NCI-H748 treated with DMSO at 0.1 percent for 48 hours (cell line): ENCODE measurements at regions not wholly inside any gene's neighbourhood (a gene's known extent, or its start where the extent isn't known, plus 50 kb on each side); places are given as distances from the start of the nearest gene placed in this dataset.
A peak's percentile ranks its signal among the peaks of the same experiment; 100 is the strongest.
"Not testable (repeated sequence)": the region's sequence is repeated elsewhere in the genome, so short reads cannot be mapped to it uniquely, and the experiment has no call there.

Experiments
- DNase-seq: peaks from one replicate; lab custom pipeline; 2025; lab: John Stamatoyannopoulos, UW

DNA sequence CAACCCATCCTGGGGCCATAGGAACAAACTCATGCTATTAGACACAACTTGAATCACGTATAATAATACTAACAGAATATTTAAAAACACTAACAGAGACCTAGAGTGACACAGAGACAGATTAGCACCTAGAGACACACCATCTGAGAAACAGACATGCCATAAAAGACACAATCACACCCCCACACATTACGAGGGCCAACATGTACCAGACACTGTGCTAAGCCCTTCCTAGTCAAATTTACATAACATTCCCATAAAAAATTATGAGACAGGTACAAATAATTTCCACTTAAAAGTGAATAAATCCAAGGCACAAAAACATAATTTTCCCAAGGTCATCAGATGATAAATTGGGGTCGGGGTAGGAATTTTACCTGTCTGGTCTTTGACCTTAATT, 141.1 kb upstream of the PRSS16 start:
- no peak for DNase-seq

DNA sequence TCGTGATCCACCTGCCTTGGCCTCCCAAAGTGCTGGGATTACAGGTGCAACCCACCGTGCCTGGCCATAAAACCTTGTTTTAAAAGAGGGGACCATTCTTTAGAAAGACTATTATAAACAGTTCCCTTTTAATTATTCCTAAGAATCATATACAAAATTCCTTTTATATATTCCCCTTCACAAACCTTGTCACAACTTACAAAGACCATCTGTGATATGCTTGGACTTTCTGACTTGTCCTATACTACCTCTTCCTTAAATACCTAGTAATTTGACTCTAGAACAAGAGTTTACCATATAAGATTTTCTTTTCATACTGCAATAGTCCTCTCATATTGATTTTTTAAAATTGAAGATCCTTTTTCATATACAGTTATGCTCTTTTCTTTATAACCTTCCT, 135.8 kb upstream of the PRSS16 start:
- no peak for DNase-seq

DNA sequence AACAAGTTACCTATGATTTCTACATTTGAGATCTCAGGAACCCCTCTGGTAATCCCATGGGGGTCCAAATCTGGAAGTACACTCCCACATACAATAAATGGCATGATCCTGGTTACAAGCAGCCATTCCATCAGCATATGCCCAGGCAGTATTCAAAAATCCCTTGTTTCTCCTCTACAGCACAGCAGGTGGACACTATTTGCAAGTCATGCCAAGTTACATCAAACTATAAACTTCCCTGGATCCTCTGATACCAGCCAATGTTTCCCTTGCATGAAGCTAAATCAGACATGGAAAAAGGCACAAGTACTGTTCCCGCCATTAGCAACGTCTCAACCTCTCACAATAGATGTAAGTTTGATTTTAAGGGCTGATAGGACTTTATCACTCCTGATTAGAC, 134.5 kb upstream of the PRSS16 start:
- DNase-seq = no peak

DNA sequence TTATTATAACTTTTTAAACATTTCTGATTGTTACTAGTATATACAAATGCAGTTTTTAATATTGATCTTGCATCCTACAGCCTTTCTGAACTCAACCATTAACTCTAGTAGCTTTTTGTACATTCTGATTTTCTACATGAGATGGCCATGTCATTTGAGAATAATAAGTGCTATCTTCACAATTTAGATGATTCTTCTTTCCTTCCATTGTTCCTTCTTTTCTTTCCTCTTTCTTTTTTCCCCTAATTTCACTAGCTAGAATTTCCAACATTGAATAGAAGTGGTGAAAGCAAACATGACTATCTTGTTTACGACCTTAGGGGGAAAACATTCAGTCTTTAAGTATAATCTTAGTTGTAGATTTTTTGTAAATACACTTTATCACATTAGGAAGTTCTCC, 128.2 kb upstream of the PRSS16 start:
- DNase-seq = no peak

DNA sequence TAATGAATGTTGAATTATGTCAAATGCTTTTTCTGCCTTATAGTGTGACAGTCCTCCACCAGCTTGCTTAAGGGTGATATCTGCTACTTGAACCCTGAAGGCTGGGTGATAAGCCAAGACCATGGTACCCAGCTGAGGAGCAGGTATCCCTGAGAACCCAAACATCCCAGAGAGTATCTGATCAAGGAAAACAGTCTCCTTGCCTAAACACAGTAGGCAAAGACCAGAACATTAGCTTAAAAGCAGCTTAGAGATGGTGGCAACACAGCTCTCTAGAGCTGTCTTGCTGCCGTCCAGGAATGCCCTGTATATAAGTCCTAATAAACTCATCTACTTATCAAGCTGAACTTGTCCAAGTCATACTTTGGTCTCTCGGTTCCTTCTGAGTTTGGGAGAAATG, 127.7 kb upstream of the PRSS16 start:
- DNase-seq = no peak

DNA sequence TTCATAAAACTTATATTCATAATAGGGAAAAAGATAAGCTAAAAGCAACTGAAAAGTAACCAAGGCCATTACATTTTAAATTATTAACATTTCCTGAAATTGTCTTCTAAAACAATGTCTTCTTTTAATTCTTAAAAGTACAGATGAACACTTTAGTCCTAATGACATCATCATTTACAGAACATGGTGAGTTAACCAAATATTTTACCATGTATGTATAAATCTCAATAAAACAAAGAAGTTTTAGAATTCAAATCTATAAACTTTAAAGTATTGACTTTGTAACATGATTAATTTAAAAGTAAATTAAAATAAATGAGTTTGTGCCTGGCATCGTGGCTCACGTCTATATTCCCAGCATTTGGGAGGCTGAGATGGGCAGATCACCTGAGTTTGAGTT, 125.9 kb upstream of the PRSS16 start:
- no peak for DNase-seq

DNA sequence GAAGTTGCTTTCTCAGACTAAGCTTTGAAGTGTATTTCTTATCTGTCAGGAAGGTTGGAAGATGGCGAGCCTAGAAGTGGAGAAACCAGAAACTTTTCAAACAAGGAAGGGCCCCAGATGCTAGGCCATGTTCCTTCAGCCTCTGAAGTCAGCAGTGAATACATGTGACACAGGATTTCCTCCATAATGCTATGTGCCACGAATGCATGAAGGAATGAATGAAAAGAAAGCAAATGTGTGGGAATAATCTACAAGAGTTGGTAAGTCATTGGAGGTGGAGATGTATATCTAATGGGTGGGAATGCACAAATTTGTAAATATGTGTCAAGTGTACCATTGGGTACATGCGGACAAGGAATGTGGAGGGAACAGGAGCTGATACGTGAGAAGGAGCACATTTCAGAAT, 123.2 kb upstream of the PRSS16 start:
- DNase-seq = no peak

DNA sequence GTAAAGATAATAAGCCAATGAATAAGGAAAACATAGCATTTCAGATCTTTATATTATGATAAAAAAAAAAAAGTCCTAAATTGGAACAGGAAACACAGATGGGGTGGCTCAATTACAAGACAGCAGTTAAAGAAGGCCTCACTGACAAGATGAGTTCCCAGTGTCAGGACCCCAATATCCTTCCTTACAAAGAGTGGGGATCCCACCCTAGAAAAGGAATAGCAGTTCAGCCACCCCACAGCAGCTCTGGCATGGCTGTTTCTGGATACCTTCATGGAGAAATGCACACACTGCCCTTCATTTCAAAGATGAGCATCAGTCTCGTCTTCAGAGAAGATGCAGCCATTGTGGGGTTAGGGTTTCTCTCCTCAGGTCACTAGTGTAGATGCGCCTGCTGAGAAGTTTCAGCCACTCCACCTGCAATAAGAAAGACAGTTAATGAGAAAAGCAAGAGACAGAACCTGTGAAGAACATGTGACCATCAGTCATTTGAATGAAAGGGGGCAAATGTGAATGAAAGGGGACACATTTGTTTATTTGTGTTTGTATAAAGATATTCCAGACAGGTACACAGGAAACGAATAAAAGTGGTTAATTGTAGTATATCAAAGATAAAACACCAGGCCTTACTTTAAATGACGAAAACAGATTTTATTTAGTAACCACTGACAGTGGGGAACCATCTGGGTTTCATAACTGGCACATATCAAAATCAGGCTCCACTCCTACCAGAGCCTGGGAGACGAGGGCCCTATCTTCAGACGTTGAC, 121.3 kb upstream of the PRSS16 start:
- DNase-seq = no peak

DNA sequence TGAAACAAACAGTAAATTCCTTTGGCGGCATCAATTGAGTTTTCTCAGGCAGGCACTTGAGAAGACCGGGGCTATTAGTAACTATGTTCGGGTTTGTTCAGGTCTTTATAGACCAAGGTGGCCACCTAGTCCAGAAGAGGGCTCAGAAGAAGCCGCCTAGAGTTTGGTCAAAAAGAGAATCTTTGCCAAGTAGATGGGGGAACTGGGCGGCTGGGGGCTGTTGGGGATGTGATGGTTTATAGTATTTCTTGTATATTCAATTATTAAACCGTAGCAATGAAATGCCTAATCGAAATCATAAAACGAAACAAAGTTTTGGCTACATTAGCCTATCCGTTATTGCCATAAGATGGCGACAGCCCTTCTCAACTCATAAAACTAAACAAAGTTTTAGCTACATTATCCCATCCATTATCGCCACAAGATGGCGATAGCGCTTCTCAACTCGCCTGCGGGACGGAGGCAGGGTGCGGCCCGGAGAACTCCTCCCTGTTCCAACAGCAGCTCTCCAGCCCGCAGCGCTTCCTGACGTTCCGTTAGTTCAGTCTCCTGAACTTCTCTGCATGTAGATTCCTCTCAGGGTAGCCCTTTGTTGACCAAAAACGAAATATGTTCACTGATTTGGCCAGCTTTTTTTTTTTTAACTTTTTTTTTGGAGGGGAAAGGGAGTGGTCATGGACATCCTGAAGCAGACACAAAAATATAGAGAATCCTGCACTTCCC, 120.5 kb upstream of the PRSS16 start:
- no peak for DNase-seq

DNA sequence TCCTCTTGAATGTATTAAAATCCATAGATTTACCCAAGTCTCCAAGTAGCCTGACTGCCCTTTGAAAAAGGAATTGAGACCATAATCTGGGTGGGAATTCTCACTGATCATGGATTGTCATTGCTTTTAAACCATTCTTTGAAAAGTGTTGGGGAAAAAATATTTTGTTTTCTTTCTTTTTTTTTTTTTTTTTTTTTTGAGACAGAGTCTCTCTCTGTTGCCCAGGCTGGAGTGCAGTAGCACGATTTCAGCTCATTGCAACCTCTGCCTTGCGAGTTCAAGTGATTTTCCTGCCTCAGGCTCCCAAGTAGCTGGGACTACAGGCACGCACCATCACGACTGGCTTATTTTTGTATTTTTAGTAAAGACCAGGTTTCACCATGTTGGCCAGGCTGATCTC, 119.6 kb upstream of the PRSS16 start:
- DNase-seq = not testable (repeated sequence)

DNA sequence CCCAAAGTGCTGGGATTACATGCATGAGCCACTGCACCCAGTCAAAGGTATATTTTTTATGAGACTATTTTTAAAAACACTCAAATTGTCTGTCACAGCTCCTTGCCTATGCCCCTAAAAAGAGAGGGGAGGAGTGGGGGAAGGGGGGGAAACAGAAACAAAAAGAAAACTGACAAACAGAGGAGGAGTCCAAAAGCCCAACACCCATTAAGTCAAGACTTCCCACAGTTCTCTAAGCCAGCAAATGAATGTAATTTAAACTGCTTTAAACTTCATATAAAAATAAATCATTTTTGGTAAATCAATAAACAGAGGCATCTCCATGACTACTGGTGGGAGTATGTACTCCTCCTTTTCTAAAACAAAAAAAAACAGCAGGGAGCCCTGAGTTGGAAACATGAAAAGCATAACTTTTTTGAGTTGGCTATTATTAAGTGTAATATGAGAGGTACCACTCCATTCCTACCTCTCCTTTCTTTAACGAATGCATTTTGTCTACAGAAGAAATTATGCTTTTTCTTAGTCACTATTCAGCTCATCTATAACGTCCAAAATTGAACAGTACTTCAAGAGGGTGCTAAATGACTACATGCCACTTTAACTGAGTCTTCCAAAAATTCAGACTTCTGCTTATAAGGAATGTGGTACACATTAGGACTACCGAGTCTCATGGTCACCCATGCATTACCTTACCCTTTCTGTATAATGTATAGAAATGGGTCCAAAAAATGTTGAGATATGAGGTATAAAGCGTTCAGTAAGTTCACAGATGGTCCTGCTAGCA, 119.0 kb upstream of the PRSS16 start:
- no peak for DNase-seq

DNA sequence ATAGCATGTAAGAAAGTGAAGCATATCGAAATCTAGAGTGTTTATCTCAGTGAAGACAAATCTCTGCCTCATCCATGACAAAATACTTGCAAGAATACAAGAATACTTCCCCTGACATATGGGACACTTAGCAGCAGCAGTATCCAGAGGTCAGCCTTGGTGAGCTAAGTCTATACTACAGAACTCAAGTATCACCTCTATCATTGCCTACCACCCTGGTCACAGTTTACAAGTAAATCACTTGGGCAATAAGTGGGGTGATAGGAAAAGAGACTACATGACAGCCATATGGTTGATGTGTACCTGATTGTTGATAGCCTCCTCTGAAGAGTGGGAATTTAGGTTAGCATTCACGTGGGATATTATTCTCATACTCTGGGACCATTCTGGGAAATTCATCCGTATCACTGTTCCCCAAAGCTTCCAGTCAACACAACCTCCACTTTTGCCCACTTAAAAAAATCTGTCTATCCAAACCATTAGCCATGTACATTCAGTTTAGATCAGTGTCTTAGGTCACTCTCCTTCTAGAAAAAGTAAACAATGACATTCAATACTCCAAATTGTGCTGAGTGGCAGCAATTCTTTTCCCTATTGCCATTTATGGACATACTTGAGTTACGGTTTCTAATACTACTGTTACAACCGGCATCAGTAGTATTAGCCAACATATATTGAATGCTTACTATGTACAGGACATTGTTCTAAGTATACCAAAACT, 118.2 kb upstream of the PRSS16 start:
- DNase-seq = peak; percentile 81

DNA sequence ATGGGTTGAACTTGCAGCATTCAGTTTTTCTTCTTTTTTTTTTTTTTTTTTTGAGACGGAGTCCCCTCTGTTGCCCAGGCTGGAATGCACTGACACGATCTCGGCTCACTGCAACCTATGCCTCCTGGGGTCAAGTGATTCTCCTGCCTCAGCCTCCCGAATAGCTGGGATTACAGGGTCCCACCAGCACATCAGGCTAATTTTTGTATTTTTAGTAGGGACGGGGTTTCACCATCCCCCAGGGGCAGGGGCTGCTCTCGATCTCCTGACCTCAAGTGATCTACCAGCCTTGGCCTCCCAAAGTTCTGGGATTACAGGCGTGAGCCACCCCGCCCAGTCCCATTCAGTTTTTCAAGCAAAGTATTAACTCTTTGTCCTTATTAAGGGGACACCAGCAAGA, 117.6 kb upstream of the PRSS16 start:
- DNase-seq = no peak

DNA sequence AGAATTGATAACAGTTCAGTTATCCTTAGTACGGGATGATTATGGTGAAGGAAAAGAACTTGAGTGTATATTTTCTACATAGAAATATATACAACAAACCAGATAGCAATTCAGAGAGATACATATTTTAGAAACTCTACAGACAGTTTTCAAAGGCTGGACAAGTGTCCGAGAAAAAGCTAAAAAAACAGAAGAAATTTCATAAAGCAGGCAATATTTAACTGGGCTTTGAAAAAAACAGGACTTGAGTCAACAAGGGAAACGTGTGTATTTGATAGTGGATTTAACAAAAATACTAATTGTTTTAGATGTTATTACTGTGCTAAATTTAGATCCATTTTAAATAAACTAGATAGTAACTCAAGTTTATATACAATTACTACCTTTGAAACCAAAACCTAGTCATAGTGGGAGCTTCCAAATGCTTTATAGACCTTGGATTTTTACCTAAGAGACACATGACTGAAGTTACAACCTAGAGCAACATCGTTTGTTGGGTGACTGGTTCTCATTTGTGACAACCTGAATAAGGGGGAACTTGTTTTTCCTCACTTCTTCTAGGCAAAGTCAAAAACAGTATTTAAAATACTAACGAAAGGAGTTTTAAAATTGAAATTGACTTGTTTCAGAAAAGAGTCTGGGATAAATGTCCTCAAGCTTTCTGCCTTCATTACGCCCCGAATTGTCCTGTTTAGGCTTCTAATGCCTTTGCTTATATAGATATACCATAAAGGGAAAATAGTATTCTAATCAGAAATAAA, 116.7 kb upstream of the PRSS16 start:
- DNase-seq = peak; percentile 44

DNA sequence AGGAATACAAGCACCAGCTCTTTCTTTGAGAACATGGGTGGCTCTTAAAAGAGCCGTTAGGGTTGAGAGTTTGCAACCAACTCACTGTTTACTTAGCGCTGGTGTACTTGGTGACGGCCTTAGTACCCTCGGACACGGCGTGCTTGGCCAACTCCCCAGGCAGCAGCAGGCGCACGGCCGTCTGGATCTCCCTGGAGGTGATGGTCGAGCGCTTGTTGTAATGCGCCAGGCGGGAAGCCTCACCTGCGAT, 115.3 kb upstream of the PRSS16 start:
- not testable (repeated sequence) for DNase-seq

DNA sequence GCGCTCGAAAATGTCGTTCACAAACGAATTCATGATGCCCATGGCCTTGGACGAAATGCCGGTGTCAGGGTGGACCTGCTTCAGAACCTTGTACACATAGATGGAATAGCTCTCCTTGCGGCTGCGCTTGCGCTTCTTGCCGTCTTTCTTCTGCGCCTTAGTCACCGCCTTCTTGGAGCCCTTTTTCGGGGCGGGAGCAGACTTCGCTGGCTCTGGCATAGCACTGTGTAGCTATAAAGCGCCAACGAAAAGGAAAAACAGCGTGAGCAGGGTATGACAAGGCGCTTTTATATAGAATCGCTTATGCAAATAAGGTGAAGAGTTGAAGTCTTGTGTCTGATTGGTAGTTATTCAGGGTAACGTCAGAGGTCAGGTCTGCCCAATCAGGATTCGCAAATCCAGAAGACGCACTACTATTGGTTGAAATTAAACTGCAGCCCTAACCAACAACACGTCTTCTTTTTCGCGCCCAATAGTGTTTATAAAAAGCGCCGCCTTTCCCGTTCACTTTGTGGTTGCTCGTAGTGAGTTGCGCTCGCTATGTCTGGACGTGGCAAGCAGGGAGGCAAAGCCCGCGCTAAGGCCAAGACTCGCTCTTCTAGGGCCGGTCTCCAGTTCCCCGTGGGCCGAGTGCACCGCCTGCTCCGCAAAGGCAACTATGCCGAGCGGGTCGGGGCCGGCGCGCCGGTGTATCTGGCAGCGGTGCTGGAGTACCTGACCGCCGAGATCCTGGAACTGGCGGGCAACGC, 114.8 kb upstream of the PRSS16 start:
- DNase-seq = peak; percentile 100

DNA sequence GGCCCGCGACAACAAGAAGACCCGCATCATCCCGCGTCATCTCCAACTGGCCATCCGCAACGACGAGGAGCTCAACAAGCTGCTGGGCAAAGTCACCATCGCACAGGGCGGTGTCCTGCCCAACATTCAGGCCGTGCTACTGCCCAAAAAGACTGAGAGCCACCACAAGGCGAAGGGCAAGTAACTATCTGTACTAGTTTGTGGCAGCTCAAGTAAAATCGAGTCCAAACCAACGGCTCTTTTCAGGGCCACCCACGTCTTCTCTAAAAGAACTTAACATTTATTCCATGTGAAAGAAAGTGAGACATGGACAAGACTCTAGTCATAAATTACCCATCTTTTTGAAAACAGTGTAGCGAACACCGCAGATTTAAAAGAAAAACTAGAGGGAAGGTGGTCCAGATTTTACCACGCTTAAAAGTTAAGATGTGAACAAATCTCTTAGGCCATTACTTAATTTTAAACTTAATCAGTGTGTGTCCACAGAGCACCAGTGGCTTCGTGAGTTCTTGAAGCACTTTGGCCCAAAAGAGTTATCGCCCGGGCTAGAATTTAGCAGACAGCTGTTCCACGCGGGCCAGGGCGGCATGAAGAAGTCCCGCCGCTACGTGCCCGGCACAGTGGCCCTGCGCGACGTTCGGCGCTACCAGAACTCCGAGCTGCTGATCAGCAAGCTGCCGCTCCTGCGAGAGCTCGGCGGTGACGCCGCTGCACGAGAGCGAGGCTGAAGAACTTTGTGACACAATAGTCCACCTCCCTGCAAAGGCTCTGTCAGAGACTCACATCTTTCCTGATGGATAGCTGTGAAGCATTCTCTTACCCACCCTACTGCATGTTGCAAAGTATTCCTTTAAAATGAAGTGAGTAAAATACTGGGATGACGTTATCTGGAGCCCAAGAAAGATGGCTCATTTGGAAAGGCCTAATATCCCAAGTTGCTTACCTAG, 113.9 kb upstream of the PRSS16 start:
- peak; percentile 54 for DNase-seq

DNA sequence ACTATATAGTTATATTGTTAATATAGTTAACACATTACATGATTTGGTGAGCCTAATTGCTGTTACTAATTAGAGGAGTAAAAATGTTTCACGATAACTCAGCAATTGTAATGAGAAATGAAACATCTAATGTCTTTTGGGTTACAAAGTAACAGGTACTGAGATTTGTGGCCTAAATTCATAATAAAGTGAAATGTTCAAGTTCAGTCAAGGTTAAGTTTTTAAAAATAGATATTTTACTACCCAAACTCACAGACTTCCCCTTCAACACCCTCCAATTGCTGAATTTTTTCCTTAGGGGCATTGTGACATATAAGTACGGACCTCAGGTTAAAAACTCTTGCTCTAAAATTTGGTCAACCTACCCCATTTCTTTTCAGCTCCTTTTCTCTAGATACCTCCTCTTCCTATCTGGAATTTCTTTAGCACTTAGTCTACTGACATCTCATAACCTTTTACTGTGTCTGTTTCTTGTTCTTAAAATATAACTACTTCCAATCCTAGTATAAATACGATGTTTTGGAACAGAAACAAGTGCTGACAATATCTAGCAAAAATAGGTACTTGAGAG, 112.3 kb upstream of the PRSS16 start:
- DNase-seq = no peak

DNA sequence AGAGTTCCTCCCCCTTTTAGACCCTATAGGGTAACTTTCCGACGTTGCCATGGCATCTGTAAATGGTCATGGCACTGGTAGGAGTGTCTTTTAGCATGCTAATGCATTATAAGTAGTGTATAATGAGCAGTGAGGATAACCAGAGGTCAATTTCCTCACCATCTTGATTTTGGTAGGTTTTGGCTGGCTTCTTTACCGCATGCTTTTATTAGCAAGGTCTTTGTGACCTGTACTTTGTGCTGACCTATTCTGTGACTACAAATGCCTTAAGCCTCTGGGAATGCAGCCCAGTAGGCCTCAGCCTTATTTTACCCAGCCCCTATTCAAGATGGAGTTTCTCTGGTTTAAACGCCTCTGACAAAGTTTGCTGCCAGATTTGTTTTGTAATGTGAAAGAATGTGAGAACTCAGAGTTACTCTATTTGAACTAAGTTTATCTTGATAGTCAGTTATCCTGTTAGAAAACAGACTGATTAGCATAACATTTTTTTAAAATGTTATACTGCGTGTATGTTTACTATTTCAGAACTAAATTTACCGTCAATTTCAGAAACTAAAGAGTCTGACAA, 111.3 kb upstream of the PRSS16 start:
- DNase-seq = no peak
